GM13977 (cell line): ENCODE measurements at regions not wholly inside any gene's neighbourhood (a gene's known extent, or its start where the extent isn't known, plus 50 kb on each side); places are given as distances from the start of the nearest gene placed in this dataset.

Experiments used
- DNase-seq: peaks from one replicate; pipeline ENCODE4 v3.0.0; 2012; ENCODE audit warnings: low spot score
- CTCF ChIP-seq: IDR thresholded peaks from 2 replicates; pipeline ENCODE4 v1.5.1; 2012; ENCODE audit warnings: mild to moderate bottlenecking, control low read depth; ENCODE audit not compliant: insufficient read depth; ENCODE audit errors: extremely low read depth, missing control alignments
- in situ Hi-C: fragments of 300-500 bp; cut with MboI; formaldehyde crosslinking; loops from one replicate; pipeline ENCODE4 v1.12.0; 2022; ENCODE audit warnings: low sequenced_read_pairs, low pct_unique_long_range_greater_than_20kb, mixed read lengths, inconsistent platforms; ENCODE audit not compliant: unreplicated experiment

- in situ Hi-C loops = no loop called here
- no peak for TF ChIP-seq CTCF
- DNase-seq = no peak
These were observed 233.0 kb upstream of the CLNK start for GRCh38 chr4:10917566-10917965.

- no peak for TF ChIP-seq CTCF
- no peak for DNase-seq
- in situ Hi-C loops = no loop called here
These were observed 213.5 kb upstream of the CLNK start for GRCh38 chr4:10898072-10898471.

GRCh38 chr4:10897076-10897475 is 212.5 kb upstream of the CLNK start:
- in situ Hi-C loops = no loop called here
- no peak for DNase-seq
- TF ChIP-seq CTCF = no peak

- in situ Hi-C loops = no loop called here
- TF ChIP-seq CTCF = peak; percentile 59
- DNase-seq = peak; percentile 9
These were observed 208.8 kb upstream of the CLNK start for GRCh38 chr4:10893395-10893794.

GRCh38 chr4:10891866-10892265 is 207.3 kb upstream of the CLNK start:
- TF ChIP-seq CTCF = no peak

GRCh38 chr4:10889819-10890218 is 205.3 kb upstream of the CLNK start:
- in situ Hi-C loops = no loop called here
- DNase-seq = no peak
- peak; percentile 15 for TF ChIP-seq CTCF

More at GRCh38 chr4:10891866-10892265, 207.3 kb upstream of the CLNK start:
- in situ Hi-C loops = no loop called here
- DNase-seq = no peak

GRCh38 chr4:10879411-10880110 is 195.0 kb upstream of the CLNK start:
- in situ Hi-C loops = no loop called here
- DNase-seq = no peak
- TF ChIP-seq CTCF = no peak
